ENCODE measurements at regions not wholly inside any gene's neighbourhood (a gene's known extent, or its start where the extent isn't known, plus 50 kb on each side); places are given as distances from the start of the nearest gene placed in this dataset.

GRCh38 chr3:20832963-20833362, 647.0 kb upstream of the SGO1 start:
- TF ChIP-seq CTCF (conservative IDR thresholded peaks at IDR 0.05 in 1 of 2, IDR thresholded peaks at IDR 0.05 in 1 of 2; ENCODE audit: low read depth in 1 of 2, low read length in 2 of 2) (no peak), EZH2 (IDR thresholded peaks at IDR 0.05; ENCODE audit: low read length, missing control alignments) (no peak)

Data from fibroblast of lung (primary cell).